ENCODE measurements at regions not wholly inside any gene's neighbourhood (a gene's known extent, or its start where the extent isn't known, plus 50 kb on each side); places are given as distances from the start of the nearest gene placed in this dataset.

GRCh38 chrX:98523521-98523920 is 1639.8 kb downstream of the RPA4 start:
- TF ChIP-seq EZH2 (IDR thresholded peaks at IDR 0.05) (no peak), POLR2AphosphoS5 (IDR thresholded peaks at IDR 0.05; ENCODE audit: borderline replicate concordance, low read depth, low read length) (no peak)
